ENCODE measurements at regions not wholly inside any gene's neighbourhood (a gene's known extent, or its start where the extent isn't known, plus 50 kb on each side); places are given as distances from the start of the nearest gene placed in this dataset.

GRCh38 chr20:57795977-57796560 is 86.3 kb upstream of the PMEPA1 start:
- no peak for DNase-seq

- no peak for DNase-seq
Observed at GRCh38 chr20:57795342-57795697, 85.5 kb upstream of the PMEPA1 start.

- DNase-seq: no peak
Observed at GRCh38 chr20:57794600-57795341, 85.0 kb upstream of the PMEPA1 start.

- DNase-seq: no peak
Observed at GRCh38 chr20:57794036-57794435, 84.2 kb upstream of the PMEPA1 start.

- no peak for DNase-seq
Observed at GRCh38 chr20:57793421-57793820, 83.6 kb upstream of the PMEPA1 start.

- DNase-seq: no peak
Observed at GRCh38 chr20:57792386-57793080, 82.7 kb upstream of the PMEPA1 start.

GRCh38 chr20:57791966-57792365 is 82.2 kb upstream of the PMEPA1 start:
- DNase-seq: no peak

GRCh38 chr20:57791178-57791962 is 81.6 kb upstream of the PMEPA1 start:
- DNase-seq: no peak

- DNase-seq: no peak
Observed at GRCh38 chr20:57790176-57790575, 80.4 kb upstream of the PMEPA1 start.

GRCh38 chr20:57788936-57789613 is 79.3 kb upstream of the PMEPA1 start:
- DNase-seq: no peak

- DNase-seq: no peak
Observed at GRCh38 chr20:57787990-57788781, 78.4 kb upstream of the PMEPA1 start.

- no peak for DNase-seq
Observed at GRCh38 chr20:57787151-57787989, 77.6 kb upstream of the PMEPA1 start.

- DNase-seq: no peak
Observed at GRCh38 chr20:57786304-57786932, 76.6 kb upstream of the PMEPA1 start.

GRCh38 chr20:57785720-57786119 is 75.9 kb upstream of the PMEPA1 start:
- no peak for DNase-seq

GRCh38 chr20:57785061-57785460 is 75.2 kb upstream of the PMEPA1 start:
- DNase-seq: no peak

GRCh38 chr20:57783956-57784837 is 74.4 kb upstream of the PMEPA1 start:
- DNase-seq: no peak

- DNase-seq: no peak
Observed at GRCh38 chr20:57783196-57783595, 73.4 kb upstream of the PMEPA1 start.

- DNase-seq: no peak
Observed at GRCh38 chr20:57782631-57783041, 72.8 kb upstream of the PMEPA1 start.

- DNase-seq: no peak
Observed at GRCh38 chr20:57781901-57782300, 72.1 kb upstream of the PMEPA1 start.

Data from effector CD4-positive, alpha-beta T cell (primary cell).